ENCODE measurements at regions not wholly inside any gene's neighbourhood (a gene's known extent, or its start where the extent isn't known, plus 50 kb on each side); places are given as distances from the start of the nearest gene placed in this dataset.

- Mint-ChIP-seq H3K36me3 (ENCODE audit: low read depth) (no peaks in the 10 kb centered on the region), H3K4me1 (ENCODE audit: low read depth) (peaks cover 3% of the 10 kb centered on the region), H3K27ac (ENCODE audit: unreplicated experiment) (no peak overlapping the region), H3K4me3 (ENCODE audit: unreplicated experiment) (no peak overlapping the region), H3K27me3 (ENCODE audit: low read depth) (peaks cover 1% of the 10 kb centered on the region), H3K9me3 (ENCODE audit: low read depth) (no peaks in the 10 kb centered on the region)
- TF ChIP-seq CTCF (IDR thresholded peaks at IDR 0.05), result no peak
- no peak for DNase-seq (ENCODE audit: low spot score)
Observed at GRCh38 chr18:24736662-24737330, 276.4 kb downstream of the HRH4 start.

- Mint-ChIP-seq H3K9me3 (ENCODE audit: low read depth) (no peaks in the 10 kb centered on the region), H3K4me3 (ENCODE audit: unreplicated experiment) (no peak overlapping the region), H3K36me3 (ENCODE audit: low read depth) (no peaks in the 10 kb centered on the region), H3K4me1 (ENCODE audit: low read depth) (peaks cover 16% of the 10 kb centered on the region), H3K27me3 (ENCODE audit: low read depth) (peaks cover 1% of the 10 kb centered on the region), H3K27ac (ENCODE audit: unreplicated experiment) (no peak overlapping the region)
- no peak for DNase-seq (ENCODE audit: low spot score)
- TF ChIP-seq CTCF (IDR thresholded peaks at IDR 0.05), result no peak
Observed at GRCh38 chr18:24740829-24741228, 280.4 kb downstream of the HRH4 start.

GRCh38 chr18:24741321-24741720 lies 280.9 kb downstream of the HRH4 start:
- no peaks in the 10 kb centered on the region for H3K36me3 Mint-ChIP-seq (ENCODE audit: low read depth)
- peaks cover 1% of the 10 kb centered on the region for H3K27me3 Mint-ChIP-seq (ENCODE audit: low read depth)
- no peak for TF ChIP-seq CTCF (IDR thresholded peaks at IDR 0.05)
- no peak for DNase-seq (ENCODE audit: low spot score)
- peaks cover 16% of the 10 kb centered on the region for H3K4me1 Mint-ChIP-seq (ENCODE audit: low read depth)
- H3K4me3 Mint-ChIP-seq (ENCODE audit: unreplicated experiment), result no peak overlapping the region
- no peaks in the 10 kb centered on the region for H3K9me3 Mint-ChIP-seq (ENCODE audit: low read depth)
- H3K27ac Mint-ChIP-seq (ENCODE audit: unreplicated experiment), result no peak overlapping the region

GRCh38 chr18:24741965-24742724 lies 281.7 kb downstream of the HRH4 start:
- TF ChIP-seq CTCF (IDR thresholded peaks at IDR 0.05), result no peak
- peaks cover 3% of the 10 kb centered on the region for H3K9me3 Mint-ChIP-seq (ENCODE audit: low read depth)
- no peak overlapping the region for H3K27ac Mint-ChIP-seq (ENCODE audit: unreplicated experiment)
- peaks cover 1% of the 10 kb centered on the region for H3K27me3 Mint-ChIP-seq (ENCODE audit: low read depth)
- no peaks in the 10 kb centered on the region for H3K36me3 Mint-ChIP-seq (ENCODE audit: low read depth)
- H3K4me3 Mint-ChIP-seq (ENCODE audit: unreplicated experiment), result no peak overlapping the region
- peaks cover 16% of the 10 kb centered on the region for H3K4me1 Mint-ChIP-seq (ENCODE audit: low read depth)
- DNase-seq (ENCODE audit: low spot score), result no peak

- no peak overlapping the region for H3K4me3 Mint-ChIP-seq (ENCODE audit: unreplicated experiment)
- no peaks in the 10 kb centered on the region for H3K27me3 Mint-ChIP-seq (ENCODE audit: low read depth)
- peaks cover 3% of the 10 kb centered on the region for H3K9me3 Mint-ChIP-seq (ENCODE audit: low read depth)
- no peaks in the 10 kb centered on the region for H3K36me3 Mint-ChIP-seq (ENCODE audit: low read depth)
- DNase-seq (ENCODE audit: low spot score), result no peak
- no peak overlapping the region for H3K27ac Mint-ChIP-seq (ENCODE audit: unreplicated experiment)
- peaks cover 9% of the 10 kb centered on the region for H3K4me1 Mint-ChIP-seq (ENCODE audit: low read depth)
- no peak for TF ChIP-seq CTCF (IDR thresholded peaks at IDR 0.05)
Observed at GRCh38 chr18:24754583-24755253, 294.3 kb downstream of the HRH4 start.

All from chondrocyte (in vitro differentiated cells).